Caco-2 (cell line): ENCODE measurements at regions not wholly inside any gene's neighbourhood (a gene's known extent, or its start where the extent isn't known, plus 50 kb on each side); places are given as distances from the start of the nearest gene placed in this dataset.
"Not testable (repeated sequence)": the region's sequence is repeated elsewhere in the genome, so short reads cannot be mapped to it uniquely, and the experiment has no call there.

ENCODE experiments used
- BruUV-seq: library from RNA; stranded (reverse); fragments of 400-500 nt; replicated peaks from 2 replicates; lab custom pipeline; 2021; lab: Mats Ljungman, UMichigan
- CTCF ChIA-PET: fragments of 300-600 bp; sonication (Branson Sonifier 250); formaldehyde crosslinking; loops from one replicate; lab custom pipeline; 2022; ENCODE audit warnings: antibody characterized with exemption; lab: Charles Lee
- POLR2A ChIA-PET: fragments of 300-600 bp; sonication (Branson Sonifier 250); formaldehyde crosslinking; loops from one replicate; lab custom pipeline; 2022; ENCODE audit warnings: antibody characterized with exemption; lab: Charles Lee
- DNase-seq, 2 experiments: peaks; one replicate each; pipeline versions ENCODE4 v3.0.0 to v3.0.0-alpha.2; 2020 to 2022
- H3K27me3 ChIP-seq: replicated peaks from 2 replicates; pipeline ENCODE4 v1.6.0; 2011; ENCODE audit warnings: low read length; ENCODE audit not compliant: control insufficient read depth, insufficient read depth
- H3K36me3 ChIP-seq: 2 replicates; pipeline ENCODE4 v1.5.1; 2011; ENCODE audit warnings: low read length; ENCODE audit not compliant: control insufficient read depth, insufficient read depth
- H3K4me1 ChIP-seq: fragments of 250-450 bp; sonication (Bioruptor Pico); 2 replicates; pipeline ENCODE4 v1.5.1; 2020; ENCODE audit warnings: mild to moderate bottlenecking
- H3K4me3 ChIP-seq: 2 replicates; pipeline ENCODE4 v1.5.1; 2011; ENCODE audit warnings: low read depth, mild to moderate bottlenecking, control low read depth, low read length
- H3K9me3 ChIP-seq: fragments of 250-450 bp; sonication (Bioruptor Pico); 2 replicates; pipeline ENCODE4 v1.5.1; 2020; ENCODE audit warnings: mild to moderate bottlenecking, moderate library complexity
- H3K27ac Mint-ChIP-seq: one replicate; pipeline ENCODE4 v1.8.0; 2022; ENCODE audit warnings: mixed read lengths; ENCODE audit not compliant: unreplicated experiment
- H3K27me3 Mint-ChIP-seq: one replicate; pipeline ENCODE4 v1.8.0; 2022; ENCODE audit warnings: mixed read lengths; ENCODE audit not compliant: insufficient read depth, unreplicated experiment
- H3K36me3 Mint-ChIP-seq: one replicate; pipeline ENCODE4 v1.8.0; 2022; ENCODE audit warnings: mild to moderate bottlenecking, mixed read lengths; ENCODE audit not compliant: insufficient read depth, unreplicated experiment
- H3K4me1 Mint-ChIP-seq: one replicate; pipeline ENCODE4 v1.8.0; 2022; ENCODE audit warnings: low read depth, mixed read lengths; ENCODE audit not compliant: unreplicated experiment
- H3K4me3 Mint-ChIP-seq: one replicate; pipeline ENCODE4 v1.8.0; 2022; ENCODE audit warnings: mild to moderate bottlenecking, moderate library complexity, mixed read lengths; ENCODE audit not compliant: unreplicated experiment
- H3K9me3 Mint-ChIP-seq: one replicate; pipeline ENCODE4 v1.8.0; 2022; ENCODE audit warnings: mixed read lengths; ENCODE audit not compliant: unreplicated experiment
- intact Hi-C: fragments of 100-400 bp; cut with micrococcal nuclease; formaldehyde crosslinking; loops from one replicate; pipeline ENCODE4 v1.10.0; 2022; ENCODE audit not compliant: unreplicated experiment
- TF ChIP-seq, protein P1 (sequence below), 2 experiments: fragments of 200-600 bp in 1 of 2; IDR thresholded peaks; 1 replicate in 1 of 2; 2 replicates in 1 of 2; pipeline versions ENCODE4 v1.5.1 to v1.8.0; 2011 to 2022; ENCODE audit warnings: antibody characterized with exemption in 1 of 2, control low read depth in 1 of 2, inconsistent platforms in 1 of 2, low read depth in 1 of 2, low read length in 1 of 2, mild to moderate bottlenecking in 1 of 2, moderate library complexity in 1 of 2; ENCODE audit not compliant: insufficient read depth in 1 of 2, severe bottlenecking in 1 of 2, unreplicated experiment in 1 of 2

- H3K4me3 ChIP-seq: no peak overlapping the region
- no peaks in the 10 kb centered on the region; the same call in 1 of the 2 replicates for H3K36me3 ChIP-seq
- BruUV-seq: no TSS peak
- CTCF ChIA-PET: no interaction called here
- Mint-ChIP-seq H3K4me3 (no peak overlapping the region), H3K9me3 (peaks cover 26% of the 10 kb centered on the region), H3K36me3 (no peaks in the 10 kb centered on the region), H3K4me1 (no peaks in the 10 kb centered on the region), H3K27ac (no peak overlapping the region), H3K27me3 (no peaks in the 10 kb centered on the region)
- H3K9me3 ChIP-seq: no peaks in the 10 kb centered on the region
- DNase-seq: no peak
- intact Hi-C loops: no loop called here
- no peaks in the 10 kb centered on the region for H3K27me3 ChIP-seq
- POLR2A ChIA-PET: no interaction called here
- 0 out of 2 replicates have a peak, but pooled peaks cover 5% of the 10 kb centered on the region for H3K4me1 ChIP-seq
- TF ChIP-seq, protein P1, sequence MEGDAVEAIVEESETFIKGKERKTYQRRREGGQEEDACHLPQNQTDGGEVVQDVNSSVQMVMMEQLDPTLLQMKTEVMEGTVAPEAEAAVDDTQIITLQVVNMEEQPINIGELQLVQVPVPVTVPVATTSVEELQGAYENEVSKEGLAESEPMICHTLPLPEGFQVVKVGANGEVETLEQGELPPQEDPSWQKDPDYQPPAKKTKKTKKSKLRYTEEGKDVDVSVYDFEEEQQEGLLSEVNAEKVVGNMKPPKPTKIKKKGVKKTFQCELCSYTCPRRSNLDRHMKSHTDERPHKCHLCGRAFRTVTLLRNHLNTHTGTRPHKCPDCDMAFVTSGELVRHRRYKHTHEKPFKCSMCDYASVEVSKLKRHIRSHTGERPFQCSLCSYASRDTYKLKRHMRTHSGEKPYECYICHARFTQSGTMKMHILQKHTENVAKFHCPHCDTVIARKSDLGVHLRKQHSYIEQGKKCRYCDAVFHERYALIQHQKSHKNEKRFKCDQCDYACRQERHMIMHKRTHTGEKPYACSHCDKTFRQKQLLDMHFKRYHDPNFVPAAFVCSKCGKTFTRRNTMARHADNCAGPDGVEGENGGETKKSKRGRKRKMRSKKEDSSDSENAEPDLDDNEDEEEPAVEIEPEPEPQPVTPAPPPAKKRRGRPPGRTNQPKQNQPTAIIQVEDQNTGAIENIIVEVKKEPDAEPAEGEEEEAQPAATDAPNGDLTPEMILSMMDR (IDR thresholded peaks at IDR 0.05; ENCODE audit: insufficient read depth in 1 of 2, low read depth in 1 of 2, low read length in 1 of 2, severe bottlenecking in 1 of 2, unreplicated experiment in 1 of 2): no peak
Observed at GRCh38 chr6:8803181-8803760, 367.9 kb upstream of the SLC35B3 start.

DNA sequence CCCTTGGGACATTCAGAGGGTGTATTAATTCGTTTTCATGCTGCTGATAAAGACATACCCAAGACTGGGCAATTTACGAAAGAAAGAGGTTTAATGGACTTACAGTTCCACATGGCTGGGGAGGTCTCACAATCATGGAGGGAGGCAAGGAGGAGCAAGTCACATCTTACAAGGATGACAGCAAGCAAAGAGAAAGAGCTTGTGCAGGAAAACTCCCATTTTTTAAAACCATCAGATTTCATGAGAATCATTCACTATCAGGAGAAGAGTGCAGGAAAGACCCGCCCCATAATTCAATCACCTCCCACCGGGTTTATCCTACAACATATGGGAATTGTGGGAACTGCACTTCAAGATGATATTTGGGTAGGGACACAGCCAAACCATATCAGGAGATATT is 367.1 kb upstream of the SLC35B3 start:
- intact Hi-C loops, H3K4me3 Mint-ChIP-seq, H3K4me1 ChIP-seq, H3K9me3 ChIP-seq, H3K27me3 Mint-ChIP-seq, CTCF ChIA-PET, H3K4me3 ChIP-seq, H3K36me3 ChIP-seq, H3K4me1 Mint-ChIP-seq, H3K27me3 ChIP-seq, DNase-seq, BruUV-seq, H3K27ac Mint-ChIP-seq, POLR2A ChIA-PET, H3K36me3 Mint-ChIP-seq: not testable (repeated sequence)
- H3K9me3 Mint-ChIP-seq: peaks cover 26% of the 10 kb centered on the region

DNA sequence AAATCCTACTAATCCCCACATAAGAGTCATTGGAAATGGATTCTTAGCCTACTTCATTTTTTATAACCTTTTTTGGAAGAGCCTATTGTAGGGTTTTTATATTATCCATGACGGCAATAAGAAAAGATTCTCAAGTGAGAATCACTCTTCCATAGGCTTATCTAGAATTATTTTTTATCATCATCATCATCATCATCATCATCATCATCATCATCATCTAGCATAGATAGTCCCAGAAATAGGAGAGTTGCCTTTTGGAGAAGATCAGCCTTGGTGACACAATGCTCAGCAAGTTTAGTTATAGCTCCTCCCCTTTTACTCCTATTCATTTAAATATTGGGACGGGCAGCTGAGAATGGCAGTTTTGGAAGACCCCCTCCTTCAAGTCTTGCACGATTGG is 359.1 kb upstream of the SLC35B3 start:
- H3K4me1 Mint-ChIP-seq: no peaks in the 10 kb centered on the region
- TF ChIP-seq, protein P1 (IDR thresholded peaks at IDR 0.05; ENCODE audit: insufficient read depth in 1 of 2, low read depth in 1 of 2, low read length in 1 of 2, severe bottlenecking in 1 of 2, unreplicated experiment in 1 of 2): no peak
- H3K27me3 Mint-ChIP-seq: no peaks in the 10 kb centered on the region
- ChIA-PET POLR2A (no interaction called here), CTCF (no interaction called here)
- H3K4me3 Mint-ChIP-seq: no peak overlapping the region
- H3K36me3 ChIP-seq: no peaks in the 10 kb centered on the region
- no peak overlapping the region for H3K27ac Mint-ChIP-seq
- H3K4me1 ChIP-seq: no peaks in the 10 kb centered on the region
- no TSS peak for BruUV-seq
- intact Hi-C loops: no loop called here
- no peaks in the 10 kb centered on the region for H3K27me3 ChIP-seq
- no peak for DNase-seq
- no peak overlapping the region for H3K4me3 ChIP-seq
- no peaks in the 10 kb centered on the region for H3K36me3 Mint-ChIP-seq
- no peaks in the 10 kb centered on the region for H3K9me3 Mint-ChIP-seq
- H3K9me3 ChIP-seq: no peaks in the 10 kb centered on the region
